H1 (cell line): ENCODE measurements at regions not wholly inside any gene's neighbourhood (a gene's known extent, or its start where the extent isn't known, plus 50 kb on each side); places are given as distances from the start of the nearest gene placed in this dataset.

Source experiments
- BCL11A ChIP-seq, 2 experiments: IDR thresholded peaks; one replicate each; pipeline ENCODE4 v1.6.1; 2011; ENCODE audit warnings: low read depth in 2 of 2, low read length in 2 of 2, mild to moderate bottlenecking in 2 of 2
- MAFK ChIP-seq: IDR thresholded peaks from 2 replicates; pipeline ENCODE4 v1.6.1; 2012; ENCODE audit warnings: low read depth, mild to moderate bottlenecking, improper control_type of control experiment, low read length
- YY1 ChIP-seq: IDR thresholded peaks from 2 replicates; pipeline ENCODE4 v1.6.1; 2011; ENCODE audit warnings: low read depth, mild to moderate bottlenecking, low read length

GRCh38 chr13:73254827-73255226, 196.0 kb downstream of the KLF5 start (continued):
- no peak for TF ChIP-seq MAFK
- no peak for TF ChIP-seq BCL11A (IDR thresholded peaks at IDR 0.05; ENCODE audit: low read depth in 2 of 2, low read length in 2 of 2)
- no peak for TF ChIP-seq YY1
